ENCODE measurements at regions not wholly inside any gene's neighbourhood (a gene's known extent, or its start where the extent isn't known, plus 50 kb on each side); places are given as distances from the start of the nearest gene placed in this dataset.

DNA sequence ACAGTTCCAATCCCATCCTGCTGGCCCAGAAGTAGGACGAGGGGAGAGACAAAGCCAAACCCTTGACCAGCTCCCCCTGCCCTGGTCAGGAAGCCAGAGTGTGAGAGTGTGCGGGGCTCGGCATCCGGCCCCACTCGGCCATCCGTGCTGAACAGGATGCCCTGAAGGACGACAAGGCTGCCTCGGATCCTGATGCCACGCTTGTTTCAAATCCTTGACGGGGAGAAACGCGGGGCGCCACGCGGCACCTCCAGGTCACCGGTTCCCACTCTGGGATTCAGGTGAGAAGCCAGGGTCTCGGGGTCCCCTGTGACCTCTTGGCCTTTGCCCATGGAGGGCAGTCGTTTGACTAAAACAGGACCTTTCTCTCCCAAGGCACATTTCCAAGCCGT is 167.8 kb downstream of the BRD1 start:
- H3K27ac ChIP-seq: no peak overlapping the region

GRCh38 chr22:49659281-49659923 is 168.3 kb downstream of the BRD1 start:
- intact Hi-C loops (cut with DNase I): no loop called here
- H3K9me3 ChIP-seq: no peaks in the 10 kb centered on the region
- no peak for ATAC-seq
- peaks cover 0 to 24% (median 4%) of the 10 kb centered on the region in 3 donors for H3K27me3 ChIP-seq (ENCODE audit: insufficient read depth in 3 of 3, low read length in 2 of 3)
- no peak overlapping the region for H3K4me3 ChIP-seq
- no peak overlapping the region for H3K27ac ChIP-seq
- H3K36me3 ChIP-seq (ENCODE audit: insufficient read depth in 1 of 2, low read depth in 1 of 2): no peaks in the 10 kb centered on the region
- DNase-seq: no peak
- 37 to 42% (median 42%) methylated on average over 18 to 19 of the region's 19 CpGs for WGBS, 3 donors
- H3K4me1 ChIP-seq: no peaks in the 10 kb centered on the region
- TF ChIP-seq, protein P1, sequence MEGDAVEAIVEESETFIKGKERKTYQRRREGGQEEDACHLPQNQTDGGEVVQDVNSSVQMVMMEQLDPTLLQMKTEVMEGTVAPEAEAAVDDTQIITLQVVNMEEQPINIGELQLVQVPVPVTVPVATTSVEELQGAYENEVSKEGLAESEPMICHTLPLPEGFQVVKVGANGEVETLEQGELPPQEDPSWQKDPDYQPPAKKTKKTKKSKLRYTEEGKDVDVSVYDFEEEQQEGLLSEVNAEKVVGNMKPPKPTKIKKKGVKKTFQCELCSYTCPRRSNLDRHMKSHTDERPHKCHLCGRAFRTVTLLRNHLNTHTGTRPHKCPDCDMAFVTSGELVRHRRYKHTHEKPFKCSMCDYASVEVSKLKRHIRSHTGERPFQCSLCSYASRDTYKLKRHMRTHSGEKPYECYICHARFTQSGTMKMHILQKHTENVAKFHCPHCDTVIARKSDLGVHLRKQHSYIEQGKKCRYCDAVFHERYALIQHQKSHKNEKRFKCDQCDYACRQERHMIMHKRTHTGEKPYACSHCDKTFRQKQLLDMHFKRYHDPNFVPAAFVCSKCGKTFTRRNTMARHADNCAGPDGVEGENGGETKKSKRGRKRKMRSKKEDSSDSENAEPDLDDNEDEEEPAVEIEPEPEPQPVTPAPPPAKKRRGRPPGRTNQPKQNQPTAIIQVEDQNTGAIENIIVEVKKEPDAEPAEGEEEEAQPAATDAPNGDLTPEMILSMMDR (IDR thresholded peaks at IDR 0.05): no peak

More for the DNA sequence above, 167.8 kb downstream of the BRD1 start:
- H3K27me3 ChIP-seq (ENCODE audit: insufficient read depth in 3 of 3, low read length in 2 of 3): peaks cover 0 to 29% (median 4%) of the 10 kb centered on the region in 3 donors
- H3K36me3 ChIP-seq (ENCODE audit: insufficient read depth in 1 of 2, low read depth in 1 of 2): no peaks in the 10 kb centered on the region
- H3K4me3 ChIP-seq: no peak overlapping the region
- 53 to 63% (median 55%) methylated on average over 19 of the region's 19 CpGs for WGBS, 3 donors
- intact Hi-C loops (cut with DNase I): no loop called here
- TF ChIP-seq, protein P1 (IDR thresholded peaks at IDR 0.05): no peak
- DNase-seq (no peak), ATAC-seq (no peak)
- no peaks in the 10 kb centered on the region for H3K4me1 ChIP-seq
- no peaks in the 10 kb centered on the region for H3K9me3 ChIP-seq

DNA sequence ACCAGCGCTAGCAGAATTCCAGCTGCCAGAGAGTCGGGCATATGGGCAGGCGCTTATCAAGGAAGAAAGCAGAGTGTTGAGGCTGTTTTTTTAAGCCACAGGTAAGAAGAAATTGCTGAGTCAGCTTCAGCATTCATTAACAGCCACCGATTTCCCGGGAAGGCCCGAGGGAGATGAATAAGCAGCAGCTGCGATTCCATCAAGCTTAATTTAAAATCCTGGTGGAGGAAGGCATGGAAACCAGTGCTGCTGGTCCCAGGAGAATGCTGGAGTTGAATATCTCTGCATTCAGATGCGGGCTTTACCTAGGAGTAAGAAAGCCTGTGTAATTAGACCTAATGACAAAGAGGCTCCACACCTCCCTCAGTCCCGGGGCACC is 168.8 kb downstream of the BRD1 start:
- TF ChIP-seq, protein P1 (IDR thresholded peaks at IDR 0.05): no peak
- Histone ChIP-seq H3K4me1 (no peaks in the 10 kb centered on the region), H3K36me3 (ENCODE audit: insufficient read depth in 1 of 2, low read depth in 1 of 2) (no peaks in the 10 kb centered on the region), H3K27ac (peak overlapping the region; percentile 71), H3K27me3 (ENCODE audit: insufficient read depth in 3 of 3, low read length in 2 of 3) (peaks cover 0 to 19% (median 3%) of the 10 kb centered on the region in 3 donors), H3K4me3 (no peak overlapping the region), H3K9me3 (no peaks in the 10 kb centered on the region)
- 30 to 41% (median 36%) methylated on average over 9 of the region's 9 CpGs for WGBS, 3 donors
- no peak for ATAC-seq
- intact Hi-C loops (cut with DNase I): no loop called here
- no peak for DNase-seq

GRCh38 chr22:49657974-49658590 is 169.6 kb downstream of the BRD1 start:
- WGBS, 3 donors: 63 to 73% (median 65%) methylated on average over 12 of the region's 12 CpGs
- H3K4me1 ChIP-seq: no peaks in the 10 kb centered on the region
- H3K4me3 ChIP-seq: peak overlapping the region; percentile 42
- peaks cover 0 to 16% (median 0%) of the 10 kb centered on the region in 3 donors for H3K27me3 ChIP-seq (ENCODE audit: insufficient read depth in 3 of 3, low read length in 2 of 3)
- intact Hi-C loops (cut with DNase I): no loop called here
- peak in 1 of 4 donors; percentile 6 for ATAC-seq
- no peaks in the 10 kb centered on the region for H3K9me3 ChIP-seq
- no peaks in the 10 kb centered on the region for H3K36me3 ChIP-seq (ENCODE audit: insufficient read depth in 1 of 2, low read depth in 1 of 2)
- TF ChIP-seq, protein P1 (IDR thresholded peaks at IDR 0.05): no peak
- DNase-seq: no peak
- peak overlapping the region; percentile 71 for H3K27ac ChIP-seq

Data from psoas muscle (tissue), 7 donors.